ENCODE measurements at regions not wholly inside any gene's neighbourhood (a gene's known extent, or its start where the extent isn't known, plus 50 kb on each side); places are given as distances from the start of the nearest gene placed in this dataset.
A peak's percentile ranks its signal among the peaks of the same experiment; 100 is the strongest.
"Not testable (repeated sequence)": the region's sequence is repeated elsewhere in the genome, so short reads cannot be mapped to it uniquely, and the experiment has no call there.

GRCh38 chr7:65269150-65269856 lies 104.4 kb upstream of the ZNF92 start:
- peak; percentile 40 for TF ChIP-seq POLR2A (IDR thresholded peaks at IDR 0.05; ENCODE audit: low read depth, low read length)
- peak; percentile 83 for DNase-seq (ENCODE audit: insufficient read length, low spot score)
- FAIRE-seq = peak; percentile 30

- no peak for DNase-seq (ENCODE audit: insufficient read length, low spot score)
- no peak for TF ChIP-seq POLR2A (IDR thresholded peaks at IDR 0.05; ENCODE audit: low read depth, low read length)
- no peak for FAIRE-seq
These were observed 104.9 kb upstream of the ZNF92 start for GRCh38 chr7:65268782-65269149.

GRCh38 chr7:65265933-65266519 lies 107.6 kb upstream of the ZNF92 start:
- no peak for FAIRE-seq
- TF ChIP-seq POLR2A (IDR thresholded peaks at IDR 0.05; ENCODE audit: low read depth, low read length) = no peak
- no peak for DNase-seq (ENCODE audit: insufficient read length, low spot score)

GRCh38 chr7:65264258-65264657 lies 109.4 kb upstream of the ZNF92 start:
- no peak for TF ChIP-seq POLR2A (IDR thresholded peaks at IDR 0.05; ENCODE audit: low read depth, low read length)
- no peak for FAIRE-seq
- DNase-seq (ENCODE audit: insufficient read length, low spot score) = no peak

GRCh38 chr7:65260673-65261072 lies 113.0 kb upstream of the ZNF92 start:
- not testable (repeated sequence) for FAIRE-seq; DNase-seq (ENCODE audit: insufficient read length, low spot score)

DNA sequence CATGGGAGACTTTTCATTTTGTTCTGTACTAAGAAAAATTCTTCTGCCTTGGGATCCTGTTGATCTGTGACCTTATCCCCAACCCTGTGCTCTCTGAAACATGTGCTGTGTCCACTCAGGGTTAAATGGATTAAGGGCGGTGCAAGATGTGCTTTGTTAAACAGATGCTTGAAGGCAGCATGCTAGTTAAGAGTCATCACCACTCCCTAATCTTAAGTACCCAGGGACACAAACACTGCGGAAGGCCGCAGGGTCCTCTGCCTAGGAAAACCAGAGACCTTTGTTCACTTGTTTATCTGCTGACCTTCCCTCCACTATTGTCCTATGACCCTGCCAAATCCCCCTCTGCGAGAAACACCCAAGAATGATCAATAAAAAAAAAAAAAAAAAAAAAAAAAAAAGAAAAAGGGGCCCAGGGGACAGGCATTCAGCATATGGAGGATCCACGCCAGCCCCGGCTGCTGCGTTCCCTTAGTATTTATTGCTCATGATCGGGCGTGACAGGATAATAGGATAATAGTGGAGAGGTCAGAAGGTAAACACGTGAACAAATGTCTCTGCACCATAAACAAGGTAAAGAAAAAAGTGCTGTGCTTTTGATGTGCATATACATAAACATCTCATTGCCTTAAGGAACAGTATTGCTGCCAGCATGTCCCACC lies 113.7 kb upstream of the ZNF92 start:
- not testable (repeated sequence) for FAIRE-seq; DNase-seq (ENCODE audit: insufficient read length, low spot score)

DNA sequence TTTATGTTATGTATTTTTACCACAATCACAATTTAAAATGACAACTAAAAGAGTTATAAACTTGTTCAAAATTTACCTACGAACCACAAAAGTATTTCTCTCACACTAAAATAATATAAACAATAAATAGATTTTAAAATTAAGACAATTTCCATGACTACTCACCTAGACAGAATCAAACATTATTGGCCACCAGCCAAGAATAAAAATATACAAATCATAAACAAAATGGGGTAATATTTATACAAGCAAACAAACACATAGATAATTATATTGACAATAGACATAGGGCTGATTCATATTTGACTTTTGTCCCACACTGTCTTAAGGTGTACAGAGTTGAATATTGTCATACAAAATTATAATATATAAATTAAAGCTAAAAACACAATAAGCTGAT lies 119.6 kb upstream of the ZNF92 start:
- no peak for TF ChIP-seq POLR2A (IDR thresholded peaks at IDR 0.05; ENCODE audit: low read depth, low read length)
- FAIRE-seq (no peak), DNase-seq (ENCODE audit: insufficient read length, low spot score) (no peak)

- peak; percentile 50 for DNase-seq (ENCODE audit: insufficient read length, low spot score)
- no peak for FAIRE-seq
- TF ChIP-seq POLR2A (IDR thresholded peaks at IDR 0.05; ENCODE audit: low read depth, low read length) = peak; percentile 43
These were observed 121.6 kb upstream of the ZNF92 start for GRCh38 chr7:65251851-65252620.

DNA sequence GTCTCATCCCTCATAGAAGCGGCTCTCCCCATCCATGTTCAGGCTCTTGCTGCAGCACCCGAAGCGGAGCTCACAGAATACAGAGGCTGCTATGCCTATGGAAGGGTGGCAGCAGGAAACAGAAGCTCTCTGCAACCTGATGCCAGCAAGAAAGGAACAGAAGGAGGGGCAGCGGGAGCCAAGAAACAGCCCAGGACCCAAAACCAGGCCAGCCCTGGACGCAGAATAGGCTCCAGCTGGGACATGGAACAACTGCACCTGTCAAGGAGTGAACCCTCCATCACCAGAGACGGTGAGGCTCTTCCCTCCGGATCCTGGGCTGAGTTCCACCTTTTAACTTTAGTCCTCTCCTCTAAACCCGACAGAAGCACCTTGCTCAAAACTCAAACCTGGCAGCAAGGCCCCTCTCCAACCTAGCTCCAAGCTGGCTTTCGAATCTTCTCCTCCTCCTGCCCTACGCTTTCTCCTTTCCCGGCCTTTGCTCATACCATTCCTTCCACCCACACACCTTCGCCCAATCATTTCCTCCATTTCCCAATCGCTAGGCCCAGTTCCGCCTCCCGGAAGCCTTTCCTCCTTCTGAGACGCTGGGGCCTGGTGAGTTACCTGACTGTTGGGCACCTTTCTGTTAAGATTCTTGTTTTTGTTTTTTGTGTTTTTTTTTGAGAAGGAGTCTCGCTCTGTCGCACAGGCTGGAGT lies 122.8 kb upstream of the ZNF92 start:
- FAIRE-seq (no peak), DNase-seq (ENCODE audit: insufficient read length, low spot score) (no peak)
- no peak for TF ChIP-seq POLR2A (IDR thresholded peaks at IDR 0.05; ENCODE audit: low read depth, low read length)

- FAIRE-seq = no peak
- TF ChIP-seq POLR2A (IDR thresholded peaks at IDR 0.05; ENCODE audit: low read depth, low read length) = no peak
- no peak for DNase-seq (ENCODE audit: insufficient read length, low spot score)
These were observed 123.4 kb upstream of the ZNF92 start for GRCh38 chr7:65250216-65250615.

- TF ChIP-seq POLR2A (IDR thresholded peaks at IDR 0.05; ENCODE audit: low read depth, low read length) = no peak
- DNase-seq (ENCODE audit: insufficient read length, low spot score) (no peak), FAIRE-seq (no peak)
These were observed 126.2 kb upstream of the ZNF92 start for GRCh38 chr7:65247491-65247890.

DNA sequence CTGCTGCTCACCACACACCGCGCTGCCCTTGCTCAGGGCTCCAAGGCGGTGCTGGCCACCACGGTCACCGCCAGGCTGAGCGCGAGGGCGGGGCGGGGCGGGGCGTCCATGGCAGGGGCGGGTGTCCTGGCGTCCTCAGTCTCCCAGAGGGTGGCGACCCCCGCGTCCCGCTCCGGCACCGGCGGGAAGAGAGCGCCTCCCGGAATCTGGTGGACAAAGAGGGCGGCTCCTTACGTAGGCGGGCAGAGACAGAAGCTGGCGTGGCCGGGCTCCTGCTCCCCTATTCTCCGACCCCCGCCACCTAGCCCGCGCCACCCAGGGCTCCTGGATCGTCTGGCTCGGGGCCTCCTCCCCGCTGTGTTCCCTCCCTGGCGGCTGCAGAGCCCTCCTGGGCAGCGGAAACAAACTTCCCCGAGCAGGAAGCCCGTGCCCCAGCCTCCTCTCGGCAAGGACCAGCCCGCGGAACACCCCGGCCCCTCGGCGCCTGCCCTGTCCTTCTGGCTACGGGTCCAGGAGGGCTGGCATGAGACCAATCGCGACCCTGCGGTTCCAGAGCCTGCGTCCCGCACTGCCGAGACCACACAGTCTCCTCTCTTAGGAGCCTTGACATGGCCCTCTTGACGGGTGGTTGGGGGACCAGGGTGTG lies 133.8 kb upstream of the ZNF92 start:
- 0 out of 2 replicates have a peak, but pooled peaks have one; percentile 27 for TF ChIP-seq POLR2A (IDR thresholded peaks at IDR 0.05; ENCODE audit: low read depth, low read length)
- FAIRE-seq (no peak), DNase-seq (ENCODE audit: insufficient read length, low spot score) (no peak)

- TF ChIP-seq POLR2A (IDR thresholded peaks at IDR 0.05; ENCODE audit: low read depth, low read length) = no peak
- DNase-seq (ENCODE audit: insufficient read length, low spot score) (no peak), FAIRE-seq (no peak)
These were observed 134.3 kb upstream of the ZNF92 start for GRCh38 chr7:65239324-65239706.
